ENCODE measurements at regions not wholly inside any gene's neighbourhood (a gene's known extent, or its start where the extent isn't known, plus 50 kb on each side); places are given as distances from the start of the nearest gene placed in this dataset.
"Not testable (repeated sequence)": the region's sequence is repeated elsewhere in the genome, so short reads cannot be mapped to it uniquely, and the experiment has no call there.

DNA sequence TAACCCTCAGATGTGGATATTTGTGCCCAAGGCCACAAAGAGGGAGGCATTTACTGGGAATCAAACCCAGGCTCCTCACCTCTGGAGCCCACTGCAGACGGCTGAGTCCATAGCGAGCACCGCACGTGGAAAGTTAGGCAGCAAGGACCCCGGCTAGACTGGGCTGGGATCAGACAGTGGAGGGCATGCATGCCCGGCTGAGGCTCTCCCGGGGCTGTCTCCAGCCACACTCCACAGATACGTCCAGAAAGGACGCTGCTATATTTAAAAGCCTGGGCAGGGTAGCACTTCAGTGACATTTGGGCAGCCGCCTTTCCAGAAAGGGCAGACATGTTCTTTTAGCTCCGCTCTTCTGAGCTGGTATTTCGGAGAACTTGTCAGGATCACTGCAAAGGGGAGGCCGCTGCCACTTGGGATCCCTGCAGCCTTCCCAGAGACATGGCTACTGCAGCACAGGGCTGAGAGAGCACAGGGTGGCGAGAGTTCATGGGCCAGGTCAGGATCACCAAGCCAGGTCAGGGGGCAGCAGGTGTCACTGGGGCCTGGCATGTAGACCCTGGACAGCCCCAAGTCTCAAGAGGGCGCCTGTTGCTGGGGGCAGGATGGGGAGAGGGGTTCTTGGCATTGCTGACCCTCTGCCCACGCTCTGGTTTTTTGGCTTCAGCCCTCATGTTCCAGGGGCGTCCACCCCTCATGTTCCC lies 121.7 kb downstream of the PHETA1 start:
- no peak for DNase-seq

DNA sequence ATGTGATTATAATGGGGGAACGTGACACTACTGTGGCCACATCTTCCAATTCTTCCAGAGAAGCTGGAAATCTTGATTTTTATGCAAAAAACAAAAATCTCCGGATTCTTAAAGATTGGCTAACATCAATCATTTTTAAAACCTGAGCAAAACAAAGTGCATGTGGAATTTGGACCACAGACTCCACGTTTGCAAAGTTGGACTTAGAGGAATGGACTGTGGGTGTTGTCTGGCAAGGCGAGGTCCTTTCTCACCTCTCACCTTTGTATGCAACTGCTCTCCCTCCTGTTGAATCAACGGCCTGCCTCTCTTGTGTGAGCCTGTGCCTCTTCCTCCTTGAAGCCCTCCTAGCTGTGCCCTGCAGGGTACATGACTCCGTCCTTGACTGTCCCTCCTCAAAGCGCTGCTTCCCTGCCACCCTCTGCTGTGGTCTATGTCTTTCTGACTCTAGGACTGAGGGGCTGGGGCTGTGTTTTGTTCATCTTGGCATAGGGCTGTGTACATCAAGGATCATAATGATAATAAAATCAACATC lies 122.4 kb downstream of the PHETA1 start:
- no peak for DNase-seq

DNA sequence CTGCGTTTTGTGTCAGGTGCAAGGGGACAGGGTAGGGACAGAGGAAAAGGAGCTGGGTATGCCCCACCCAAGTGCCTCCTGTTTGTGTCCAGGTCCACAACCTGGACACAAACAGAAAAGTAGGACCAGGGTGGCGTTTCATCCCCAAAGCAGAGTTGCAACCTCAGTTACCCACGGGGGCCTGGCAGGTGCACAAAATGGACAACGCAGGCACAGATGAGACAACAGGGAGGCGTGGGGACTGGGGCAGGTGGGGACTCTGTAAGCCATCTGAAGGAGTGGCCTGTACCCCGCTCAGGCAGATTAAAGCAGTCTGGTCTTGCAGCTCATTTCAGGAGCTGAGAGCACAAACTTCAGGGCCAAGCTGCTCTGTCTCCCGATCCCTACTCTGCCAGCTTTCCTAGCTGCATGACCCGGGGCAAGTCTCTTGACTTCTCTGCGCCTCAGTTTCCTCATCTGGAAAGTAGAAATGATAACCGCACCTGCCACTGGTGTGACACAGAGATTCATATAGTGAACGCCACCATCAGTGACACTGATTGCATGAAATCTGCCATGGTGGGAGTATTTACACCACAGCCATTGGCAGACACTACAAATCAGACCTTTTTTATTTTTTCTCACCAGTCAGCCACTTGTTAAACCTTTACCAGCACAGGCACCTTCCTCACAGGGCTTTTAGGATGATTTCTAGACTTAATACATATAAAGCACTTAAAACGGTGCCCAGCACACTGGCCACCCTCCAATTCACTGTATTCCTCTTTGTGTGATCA lies 123.0 kb downstream of the PHETA1 start:
- DNase-seq = no peak

DNA sequence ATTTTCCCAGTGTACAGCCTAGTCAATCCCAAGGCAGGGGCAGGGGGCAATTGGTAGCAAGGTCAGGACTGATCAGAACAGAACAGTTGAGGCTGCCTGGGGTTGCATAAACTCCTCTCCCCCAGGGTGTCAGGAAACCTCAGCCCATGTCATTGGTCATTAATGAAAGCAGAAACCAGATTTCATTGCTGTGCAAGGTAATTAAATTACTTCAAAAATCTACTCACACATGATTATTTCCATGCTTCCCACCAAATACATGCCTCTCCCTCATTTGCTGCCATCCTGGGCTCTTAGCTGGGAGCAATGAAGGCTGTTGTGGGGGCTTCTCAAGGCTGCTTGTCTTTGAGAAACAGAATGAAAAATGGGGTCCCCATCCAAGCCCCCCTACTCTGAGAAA lies 124.2 kb downstream of the PHETA1 start:
- no peak for DNase-seq

DNA sequence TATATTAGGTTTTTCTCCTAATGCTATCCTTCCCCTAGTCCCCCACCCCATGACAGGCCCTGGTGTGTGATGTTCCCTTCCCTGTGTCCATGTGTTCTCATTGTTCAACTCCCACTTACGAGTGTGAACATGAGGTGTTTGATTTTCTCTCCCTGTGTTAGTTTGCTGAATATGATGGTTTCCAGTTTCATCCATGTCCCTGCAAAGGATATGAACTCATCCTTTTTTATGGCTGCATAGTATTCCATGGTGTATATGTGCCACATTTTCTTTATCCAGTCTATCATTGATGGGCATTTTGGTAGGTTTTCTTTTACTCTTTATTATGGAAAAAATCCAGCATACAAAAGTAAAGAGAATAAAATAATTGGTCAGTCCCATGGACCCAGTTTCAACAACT lies 126.1 kb downstream of the PHETA1 start:
- not testable (repeated sequence) for DNase-seq

DNA sequence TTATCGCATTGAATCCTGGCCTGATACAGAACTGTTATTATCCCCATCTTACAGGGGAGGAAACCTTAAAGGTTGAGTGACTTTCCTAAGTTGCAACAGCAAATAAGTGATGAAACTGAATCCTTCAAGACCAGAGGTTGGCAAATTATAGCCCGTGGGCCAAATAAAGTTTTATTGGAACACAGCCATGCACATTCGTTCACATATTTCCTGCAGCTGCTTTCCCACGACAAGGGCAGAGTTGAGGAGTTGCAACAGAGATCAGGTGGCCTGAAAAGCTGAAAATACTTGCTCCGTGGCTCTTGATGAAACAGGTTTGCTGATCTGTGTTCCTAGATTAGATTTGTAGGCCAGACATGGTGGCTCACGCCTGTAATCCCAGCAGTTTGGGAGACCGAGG lies 126.7 kb downstream of the PHETA1 start:
- DNase-seq = no peak

DNA sequence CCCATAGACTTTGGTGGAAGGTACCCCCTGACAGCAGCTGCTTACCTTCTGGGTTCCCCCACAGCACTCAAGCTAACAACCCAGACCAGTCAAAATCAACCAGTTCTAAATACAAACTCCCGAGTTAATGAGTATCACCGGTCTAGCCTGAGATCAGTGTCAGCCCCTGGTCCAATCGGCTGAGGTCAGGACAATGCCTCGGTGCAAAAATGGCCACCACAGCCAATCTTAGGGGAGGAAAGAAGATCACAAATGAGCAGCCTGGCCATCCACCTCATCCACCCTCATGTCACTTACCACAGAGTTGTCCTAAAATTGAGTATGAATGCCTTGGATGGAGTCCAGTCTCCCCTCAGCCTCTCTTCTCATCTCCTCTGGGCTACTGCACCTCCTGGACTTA lies 128.5 kb downstream of the PHETA1 start:
- no peak for DNase-seq

DNA sequence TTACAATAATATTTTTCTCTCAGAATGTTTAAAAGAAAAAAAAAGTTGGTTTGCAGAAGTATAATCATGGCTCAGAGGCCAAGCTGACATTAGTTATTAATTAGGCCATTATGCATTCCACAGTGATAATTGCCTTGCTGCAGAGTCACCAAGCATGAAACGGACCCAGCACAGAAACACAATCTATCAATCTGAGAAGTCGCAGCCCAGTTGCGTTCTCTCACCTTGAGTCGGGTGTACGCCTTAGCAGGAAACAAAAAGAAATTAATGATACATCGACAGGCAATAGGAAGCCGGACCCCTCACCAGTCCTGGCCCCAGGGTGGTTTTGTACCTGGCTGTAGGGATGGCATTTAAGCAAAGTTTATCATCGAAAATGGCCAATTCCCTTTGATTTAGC lies 129.7 kb downstream of the PHETA1 start:
- DNase-seq = no peak

DNA sequence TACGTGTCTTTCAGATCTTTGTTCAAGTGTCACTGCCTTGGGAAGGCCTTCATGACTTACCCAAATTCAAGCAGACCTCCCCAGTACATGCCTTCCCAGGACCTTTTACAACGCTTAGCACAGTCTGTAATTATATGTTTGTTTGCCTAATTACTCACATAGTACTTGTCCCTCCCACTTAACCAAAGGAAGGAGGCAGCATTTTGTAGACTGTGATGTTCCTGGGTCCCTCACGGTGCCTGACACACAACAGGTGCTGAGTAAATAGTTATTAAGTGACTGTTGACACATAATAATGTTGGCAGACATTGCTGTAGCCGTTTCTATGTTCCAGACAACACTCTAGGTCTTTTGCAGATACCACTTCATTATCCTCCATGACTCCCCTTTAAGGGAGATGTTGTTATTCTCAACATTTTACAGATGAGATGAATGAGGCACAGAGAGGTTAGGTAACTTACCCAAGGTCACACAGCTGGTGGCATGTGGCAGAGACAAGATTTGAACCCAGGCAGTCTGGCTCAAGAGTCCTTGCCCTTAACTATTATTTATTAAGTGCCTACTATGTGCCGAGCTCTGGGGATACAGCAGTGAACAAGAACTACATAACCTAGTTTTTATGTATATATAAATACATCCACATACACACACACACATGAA lies 130.7 kb downstream of the PHETA1 start:
- DNase-seq = no peak

DNA sequence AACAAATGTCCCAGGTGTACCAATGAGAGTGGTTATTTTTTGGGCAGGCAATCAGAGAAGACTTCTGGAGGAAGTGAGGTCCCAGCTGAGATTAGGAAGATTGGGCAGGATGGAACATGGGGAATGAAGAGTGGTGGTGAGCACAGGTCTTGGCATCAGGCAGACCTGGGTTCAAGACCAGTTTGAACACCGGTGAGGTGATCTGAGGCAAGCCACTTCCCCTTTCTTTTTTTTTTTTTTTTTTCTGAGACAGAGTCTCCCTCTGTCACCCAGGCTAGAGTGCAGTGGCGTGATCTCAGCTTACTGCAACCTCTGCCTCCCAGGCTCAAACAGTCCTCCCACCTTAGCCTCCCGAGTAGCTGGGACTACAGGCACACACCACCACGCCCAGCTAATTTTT lies 134.4 kb downstream of the PHETA1 start:
- not testable (repeated sequence) for DNase-seq

DNA sequence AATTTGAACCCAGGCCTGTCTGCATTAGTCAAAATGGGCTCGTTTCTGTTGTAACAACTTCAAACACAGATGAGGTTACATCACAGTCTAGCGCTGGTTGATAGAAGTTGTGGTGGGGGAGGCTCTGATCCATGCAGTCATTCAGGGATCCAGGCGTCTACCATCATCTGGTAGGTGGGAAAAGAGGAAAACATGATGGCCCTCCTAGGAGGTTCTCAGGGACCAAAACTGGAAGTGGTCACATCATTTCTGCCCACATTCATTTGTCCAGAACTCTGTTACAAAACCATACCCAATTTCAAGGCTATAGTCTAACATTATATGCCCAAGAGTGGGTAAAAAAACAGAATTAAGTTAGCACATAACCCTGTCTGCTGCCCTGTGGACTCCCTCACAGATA lies 135.1 kb downstream of the PHETA1 start:
- no peak for DNase-seq

DNA sequence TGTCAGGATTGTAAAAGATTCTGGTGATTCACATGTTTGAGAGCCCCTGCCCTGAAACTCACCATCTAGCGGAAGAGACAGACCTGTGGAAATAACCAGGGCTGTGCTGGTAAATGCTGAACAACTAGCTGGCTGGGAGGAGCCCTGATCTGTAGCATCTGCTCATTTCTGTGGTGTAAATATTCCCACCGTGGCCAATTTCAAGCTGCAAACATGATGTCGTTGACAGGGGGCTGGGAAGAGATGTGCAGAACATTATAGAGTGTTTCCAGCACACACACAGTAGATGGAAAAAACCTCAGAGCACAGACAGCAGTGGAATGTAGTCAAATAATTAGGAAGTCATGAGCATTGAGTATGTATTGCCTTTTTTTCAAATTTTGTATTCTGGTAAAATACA lies 138.2 kb downstream of the PHETA1 start:
- no peak for DNase-seq

DNA sequence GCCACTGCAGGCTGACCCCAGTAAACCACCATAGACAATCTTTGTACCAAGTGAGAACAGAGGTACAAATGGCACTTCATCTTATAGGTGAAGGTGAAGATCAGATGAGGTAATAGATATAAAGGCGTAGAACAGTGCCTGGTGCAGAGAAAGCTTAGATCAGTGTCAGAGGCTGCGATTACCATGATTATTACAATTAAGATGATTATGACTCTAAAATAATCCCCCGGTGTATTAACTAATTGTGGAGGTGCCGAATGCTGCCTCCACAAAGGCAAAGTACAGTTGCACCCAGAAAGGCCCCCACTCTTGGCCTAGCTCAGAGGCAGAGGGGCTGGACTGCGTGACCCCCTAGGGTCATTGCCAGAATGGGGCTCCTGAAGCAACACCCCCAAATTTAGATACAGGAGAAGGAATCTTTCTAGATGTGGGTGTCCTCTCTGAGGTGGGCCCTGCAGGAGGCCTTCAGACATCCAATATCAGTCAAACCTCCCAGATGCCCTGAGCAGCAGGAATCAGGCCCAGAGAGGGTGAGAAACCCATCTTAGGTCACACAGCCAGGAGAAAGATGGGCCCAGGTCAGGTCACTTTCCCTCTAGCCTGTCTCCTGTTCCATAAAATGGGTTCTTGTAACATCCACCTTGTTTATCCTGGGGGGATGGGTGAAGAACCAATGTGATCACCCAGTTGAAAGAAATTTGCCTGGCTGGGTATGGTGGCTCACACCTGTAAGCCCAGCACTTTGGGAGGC lies 139.8 kb downstream of the PHETA1 start:
- no peak for DNase-seq

DNA sequence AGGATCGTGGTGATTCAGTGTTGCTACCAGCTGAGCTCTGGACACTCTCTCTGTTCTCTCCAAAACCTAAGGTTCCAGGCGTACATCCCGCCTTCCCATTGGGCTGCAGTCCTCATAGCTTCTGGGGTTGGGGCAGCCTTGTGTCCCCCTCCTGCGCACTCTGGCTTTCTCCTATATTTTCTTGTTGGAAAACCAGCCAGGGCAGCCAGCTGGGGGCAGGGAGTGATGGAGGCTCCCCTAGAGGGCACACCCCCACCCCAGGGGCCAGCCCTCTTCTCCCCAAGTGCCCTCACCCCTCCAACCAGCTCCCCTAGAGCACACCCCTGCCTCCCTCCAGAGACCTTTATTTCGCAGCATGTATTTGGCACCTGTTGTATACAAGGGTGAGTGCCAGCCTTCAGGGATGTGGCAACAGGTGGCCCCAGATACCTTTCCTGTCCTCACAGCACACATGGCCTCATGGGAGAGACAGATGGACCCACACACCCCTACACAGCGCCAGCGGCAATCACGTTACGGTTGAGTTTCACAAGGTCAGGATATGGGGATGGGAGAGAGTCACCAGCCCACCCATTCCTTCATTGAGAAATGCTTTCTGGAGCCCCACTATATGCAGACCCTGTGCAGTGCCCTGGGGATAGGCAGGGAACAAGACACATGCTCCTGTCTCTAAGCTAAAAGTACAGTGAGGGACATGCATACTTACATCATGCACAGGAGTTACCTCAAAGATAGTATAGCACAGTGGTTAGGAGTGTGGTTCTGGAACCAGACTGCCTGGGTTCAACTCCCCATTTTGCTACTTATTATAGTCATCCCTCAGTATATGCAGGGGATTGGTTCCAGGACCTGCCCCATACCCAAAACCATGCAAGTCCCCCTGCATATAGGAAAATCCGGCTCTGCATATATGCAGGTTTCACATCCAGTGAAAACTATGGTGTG lies 141.1 kb downstream of the PHETA1 start:
- DNase-seq = no peak

DNA sequence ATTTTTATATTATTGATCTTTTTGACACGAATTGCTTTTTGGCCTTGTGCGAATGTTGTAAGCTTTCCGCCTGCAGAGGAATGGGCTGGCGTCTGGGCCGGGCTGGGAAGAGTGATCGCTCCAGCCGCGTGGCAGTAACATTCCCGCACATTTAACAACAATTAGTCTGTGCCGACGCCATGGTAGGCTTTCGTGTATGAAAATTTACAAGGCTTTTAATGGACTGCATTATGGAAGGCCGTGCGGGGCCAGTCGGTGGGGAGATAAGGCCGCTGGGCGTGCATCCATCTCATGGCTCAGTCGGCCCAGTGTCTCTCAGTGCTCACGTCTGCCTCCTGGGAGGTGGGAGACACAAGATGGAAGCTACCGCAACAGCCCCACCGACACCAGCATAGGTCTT lies 142.2 kb downstream of the PHETA1 start:
- DNase-seq = no peak

DNA sequence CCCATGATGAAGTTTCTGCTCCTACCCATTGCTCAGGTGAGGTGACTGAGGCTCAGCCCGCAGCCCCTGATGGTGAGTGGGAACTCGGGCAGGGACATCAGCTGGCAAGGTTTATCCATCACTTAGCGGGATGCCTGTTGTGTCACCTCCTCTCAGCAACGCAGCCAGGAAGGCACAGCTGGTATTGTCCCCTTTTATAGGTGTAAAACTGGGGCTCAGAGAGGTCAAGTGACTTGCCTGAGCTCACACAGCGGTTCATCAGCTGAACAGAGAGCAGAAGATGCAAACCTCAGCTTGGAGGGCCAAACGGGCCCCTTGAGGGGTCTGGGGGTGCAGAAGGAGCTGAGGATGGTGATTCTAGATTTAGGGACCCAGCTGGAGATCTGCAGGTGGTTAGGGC lies 143.6 kb downstream of the PHETA1 start:
- DNase-seq = no peak

DNA sequence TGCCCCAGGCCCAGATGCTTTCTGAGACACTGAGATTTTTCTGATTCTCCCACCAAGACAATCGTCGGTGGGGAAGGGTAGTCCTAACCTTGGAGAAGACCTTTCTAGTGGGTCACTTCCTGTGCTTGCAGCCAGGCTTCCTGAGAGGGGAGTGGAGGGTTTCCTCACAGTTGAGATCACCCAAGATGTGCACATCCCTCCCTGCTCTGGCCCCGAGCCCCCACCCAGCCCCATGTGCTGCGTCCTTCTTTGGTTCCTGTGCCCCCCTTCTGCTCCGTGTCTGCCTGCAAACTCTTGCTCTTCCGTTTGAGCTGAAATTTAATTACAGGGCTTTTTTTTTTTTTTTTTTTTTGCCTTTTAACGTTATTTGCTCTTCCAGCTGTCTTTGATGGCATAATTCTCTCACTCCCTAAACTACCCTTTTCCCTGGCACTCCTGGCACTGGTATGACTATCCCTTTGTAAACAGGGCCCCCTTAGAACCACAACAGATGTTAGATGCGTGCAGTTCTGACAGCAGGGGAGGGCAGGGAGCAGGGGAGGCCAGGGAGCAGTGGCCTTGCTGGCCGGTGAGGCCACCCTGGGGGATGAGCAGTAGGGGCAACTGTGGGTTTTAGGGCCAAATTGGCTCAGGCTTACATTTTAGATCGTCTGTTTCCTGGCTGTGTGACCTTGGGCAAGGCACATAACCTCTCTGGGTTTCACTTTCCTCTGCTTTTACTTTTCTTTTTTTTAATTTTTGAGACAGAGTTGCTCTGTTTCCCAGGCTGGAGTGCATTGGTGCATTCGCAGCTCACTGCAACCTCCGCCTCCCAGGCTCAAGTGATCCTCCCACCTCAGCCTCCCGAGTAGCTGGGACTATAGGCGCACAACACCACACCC lies 144.5 kb downstream of the PHETA1 start:
- DNase-seq = no peak

DNA sequence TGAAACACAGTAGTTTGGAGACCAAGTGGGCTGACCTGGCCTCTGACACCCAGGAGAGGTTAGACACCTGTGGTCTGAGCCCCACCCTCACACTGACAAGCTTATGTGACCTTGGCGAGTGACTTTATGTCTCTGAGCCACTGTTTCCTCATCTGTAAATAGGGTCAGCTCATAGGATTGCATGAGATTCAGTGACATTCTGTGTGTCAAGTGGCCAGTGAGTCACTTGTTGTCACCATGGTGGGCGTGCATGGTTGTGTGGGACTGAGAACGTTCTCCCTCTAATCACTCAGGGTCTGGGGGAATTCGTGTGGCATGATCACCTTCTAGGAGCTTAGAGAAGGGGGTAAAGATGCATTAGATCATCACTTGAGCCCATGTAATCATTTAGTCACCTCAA lies 146.4 kb downstream of the PHETA1 start:
- DNase-seq = no peak

DNA sequence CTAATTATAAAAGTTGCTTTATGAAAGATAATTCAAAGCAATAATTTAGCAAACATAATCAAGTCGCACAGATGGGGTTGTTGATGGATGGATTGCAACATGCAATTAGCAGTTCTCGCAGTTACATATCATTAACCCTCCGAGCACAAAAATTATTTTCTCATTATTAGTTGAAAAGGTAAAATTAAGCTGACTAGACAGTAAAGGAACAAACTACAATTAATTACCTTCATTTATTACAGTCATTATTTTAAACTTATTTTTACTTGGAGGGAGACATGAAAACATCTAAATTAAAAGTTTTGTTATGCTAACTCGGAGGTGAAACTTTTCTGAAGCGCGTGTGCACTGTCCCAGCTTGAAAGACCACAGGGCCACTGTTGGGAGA lies 146.9 kb downstream of the PHETA1 start:
- no peak for DNase-seq

DNA sequence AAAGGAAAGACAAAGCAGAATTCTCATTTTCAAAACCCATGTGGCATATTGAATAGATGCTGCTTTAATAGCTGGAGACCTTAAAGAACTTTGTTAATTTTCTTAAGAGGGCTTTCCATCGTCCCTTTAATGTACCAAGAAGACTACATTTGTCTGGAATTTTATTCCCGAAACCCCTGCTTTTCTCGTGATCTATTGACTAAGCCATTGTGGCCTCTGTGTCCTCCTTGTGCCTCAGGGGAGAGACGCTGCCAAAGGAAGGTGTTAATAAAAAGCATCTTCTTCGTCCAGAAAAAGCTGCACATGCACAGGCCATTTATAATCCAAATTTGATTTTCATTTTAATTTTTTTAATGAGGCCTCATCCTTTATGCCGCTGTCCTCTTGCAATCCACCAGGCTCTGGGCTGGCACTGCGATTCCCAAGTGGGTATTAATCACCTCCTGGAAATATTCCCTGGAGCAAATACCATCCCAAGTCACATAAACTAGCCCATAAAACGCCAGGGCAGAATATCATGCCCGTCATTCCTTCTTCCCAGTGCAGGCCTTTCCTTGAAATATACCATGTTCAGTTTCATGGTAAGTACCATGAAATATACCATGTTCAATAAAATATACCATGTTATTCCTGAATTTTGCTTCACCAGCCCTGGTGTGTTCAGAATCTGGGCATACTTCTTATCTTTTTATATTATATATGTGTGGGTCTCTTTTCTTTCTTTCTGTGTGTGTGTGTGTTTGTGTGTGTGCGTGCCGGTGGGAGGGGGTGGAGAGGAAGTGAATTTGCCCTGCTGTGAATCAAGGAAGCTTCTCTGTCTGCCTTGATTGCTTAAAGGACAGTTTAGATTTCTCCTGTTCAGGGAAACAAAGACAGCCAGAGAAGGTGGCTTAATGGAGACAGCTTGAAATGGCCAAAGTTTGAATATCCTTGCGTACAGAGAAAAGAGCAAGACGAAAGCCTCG lies 147.6 kb downstream of the PHETA1 start:
- no peak for DNase-seq

Data from NCI-H2029 treated with DMSO at 0.1 percent for 48 hours (cell line).